K562 (cell line): ENCODE measurements at regions not wholly inside any gene's neighbourhood (a gene's known extent, or its start where the extent isn't known, plus 50 kb on each side); places are given as distances from the start of the nearest gene placed in this dataset.

Experiments used
- ATAC-seq: fragments of 200-7000 bp; cut with Tn5 transposase; 3 replicates; pipeline ENCODE4 v1.9.1; 2020; ENCODE audit warnings: moderate library complexity
- BruUV-seq: library from RNA; stranded (reverse); fragments of 400-500 nt; replicated peaks from 2 replicates; lab custom pipeline; 2021; lab: Mats Ljungman, UMichigan
- CTCF ChIA-PET: fragments of 300-600 bp; formaldehyde crosslinking; extraction: SDS; loops from one replicate; lab custom pipeline; 2021; ENCODE audit warnings: low intra/inter-chr PET ratio; lab: Yijun Ruan, JAX
- POLR2A ChIA-PET: fragments of 300-600, 350-650 bp; sonication (Branson Sonifier 250); formaldehyde crosslinking; extraction: SDS; loops from one replicate; lab custom pipeline; 2021; ENCODE audit warnings: antibody characterized with exemption, inconsistent platforms; lab: Yijun Ruan, JAX
- DNase-seq, 4 experiments: peaks; one replicate each; pipeline versions ENCODE4 v3.0.0 to v3.0.0-alpha.2; 2011 to 2018; ENCODE audit warnings: low spot score in 3 of 4, mixed read lengths in 3 of 4; ENCODE audit errors: extremely low read depth in 1 of 4
- FAIRE-seq: peaks from 2 replicates; lab custom pipeline; 2011; peaks lifted over from hg19 to GRCh38; lab: Jason Lieb, UNC
- H2AFZ ChIP-seq: 2 replicates; pipeline ENCODE4 v1.6.0; 2011; ENCODE audit warnings: low read depth, low read length, control low read depth, inconsistent platforms
- H3K27ac ChIP-seq: fragments of 200-600 bp; 3 replicates; pipeline ENCODE4 v1.8.0; 2011; ENCODE audit warnings: low read depth, mild to moderate bottlenecking, control low read depth, inconsistent platforms, low read length, moderate library complexity, mixed read lengths; ENCODE audit errors: extremely low read depth
- H3K27me3 ChIP-seq, 2 experiments: fragments of 300-600 bp in 1 of 2; 2 replicates in 1 of 2; 3 replicates in 1 of 2; pipeline versions ENCODE4 v1.6.0 to v1.8.0; 2011; ENCODE audit warnings: inconsistent platforms in 2 of 2, low read length in 2 of 2, mild to moderate bottlenecking in 1 of 2, mixed read lengths in 1 of 2, moderate library complexity in 1 of 2; ENCODE audit not compliant: control insufficient read depth in 2 of 2, insufficient read depth in 2 of 2
- H3K36me3 ChIP-seq: fragments of 300-600 bp; 3 replicates; pipeline ENCODE4 v1.8.0; 2011; ENCODE audit warnings: mild to moderate bottlenecking, low read length, inconsistent platforms; ENCODE audit not compliant: control insufficient read depth, insufficient read depth
- H3K4me1 ChIP-seq, 2 experiments: fragments of 200-600 bp in 1 of 2; replicated peaks in 1 of 2; 2 replicates in 1 of 2; 3 replicates in 1 of 2; pipeline versions ENCODE4 v1.5.1 to v1.8.0; 2011; ENCODE audit warnings: inconsistent platforms in 2 of 2, low read length in 2 of 2, mild to moderate bottlenecking in 1 of 2, mixed read lengths in 1 of 2, moderate library complexity in 1 of 2; ENCODE audit not compliant: control insufficient read depth in 2 of 2, insufficient read depth in 2 of 2
- H3K4me2 ChIP-seq: 2 replicates; pipeline ENCODE4 v1.6.1; 2011; ENCODE audit warnings: low read length, control low read depth, inconsistent platforms, mixed read lengths; ENCODE audit not compliant: insufficient read depth
- H3K4me3 ChIP-seq: fragments of 200-600 bp; sonication (generic), shearing (Covaris generic); 2 replicates; pipeline ENCODE4 v1.5.1; 2016; ENCODE audit warnings: control low read depth, inconsistent platforms
- H3K79me2 ChIP-seq: fragments of 200-600 bp; 3 replicates; pipeline ENCODE4 v1.8.0; 2011; ENCODE audit warnings: low read length, inconsistent platforms; ENCODE audit not compliant: control insufficient read depth, insufficient read depth
- H3K9ac ChIP-seq, 2 experiments: 2 replicates each; pipeline versions ENCODE4 v1.6.0 to v1.6.1; 2011; ENCODE audit warnings: low read depth in 2 of 2, low read length in 2 of 2, control low read depth in 1 of 2, inconsistent platforms in 1 of 2, mild to moderate bottlenecking in 1 of 2, mixed read lengths in 1 of 2; ENCODE audit not compliant: insufficient read depth in 1 of 2
- H3K9me1 ChIP-seq: one replicate; pipeline ENCODE4 v1.6.0; 2011; ENCODE audit warnings: inconsistent platforms, mild to moderate bottlenecking, low read length, moderate library complexity; ENCODE audit not compliant: control insufficient read depth, insufficient read depth
- H3K9me3 ChIP-seq: replicated peaks from 2 replicates; pipeline ENCODE4 v1.5.1; 2011; ENCODE audit warnings: low read depth, low read length, inconsistent platforms; ENCODE audit not compliant: control insufficient read depth, insufficient read depth
- H4K20me1 ChIP-seq: replicated peaks from 2 replicates; pipeline ENCODE4 v1.6.1; 2011; ENCODE audit warnings: low read length, inconsistent platforms, mixed read lengths; ENCODE audit not compliant: control insufficient read depth, insufficient read depth
- ETV6 ChIP-seq, 3 experiments: fragments of 150-350 bp in 1 of 3; sonication (generic) in 1 of 3; formaldehyde crosslinking in 1 of 3; IDR thresholded peaks; 2 replicates each; pipeline versions ENCODE4 v1.6.1 to v1.8.0; 2014 to 2022; ENCODE audit warnings: borderline replicate concordance in 2 of 3, low read depth in 2 of 3, antibody characterized with exemption in 1 of 3, low read length in 1 of 3, mild to moderate bottlenecking in 1 of 3, missing genetic modification reagents in 1 of 3
- FOSL1 ChIP-seq: fragments of 200-800 bp; sonication (Bioruptor generic); conservative IDR thresholded peaks from 2 replicates; pipeline ENCODE4 v1.6.1; 2016; ENCODE audit warnings: missing genetic modification characterization, missing compliant biosample characterization
- LARP7 ChIP-seq: fragments of 450-650 bp; IDR thresholded peaks from 2 replicates; pipeline ENCODE4 v1.6.1; 2016
- MECOM ChIP-seq: fragments of 250-450 bp; sonication (Bioruptor Pico); IDR thresholded peaks from 2 replicates; pipeline ENCODE4 v1.8.0; 2022; ENCODE audit warnings: inconsistent platforms
- MEIS2 ChIP-seq: fragments of 450-650 bp; IDR thresholded peaks from 2 replicates; pipeline ENCODE4 v1.6.1; 2014; ENCODE audit warnings: mild to moderate bottlenecking; ENCODE audit not compliant: partially characterized antibody
- PBX2 ChIP-seq, 2 experiments: IDR thresholded peaks in 1 of 2; conservative IDR thresholded peaks in 1 of 2; 2 replicates each; pipeline ENCODE4 v1.6.1; 2016; ENCODE audit warnings: low read depth in 2 of 2, mild to moderate bottlenecking in 1 of 2, missing compliant biosample characterization in 1 of 2, missing genetic modification characterization in 1 of 2, moderate library complexity in 1 of 2
- PKNOX1 ChIP-seq: fragments of 450-650 bp; IDR thresholded peaks from 2 replicates; pipeline ENCODE4 v1.6.1; 2016
- WGBS: fragments of 100-300 bp; shearing (Covaris generic); methylation state at CpG from one replicate; pipeline ENCODE4 v1.1.6; 2016; ENCODE audit warnings: low coverage, mixed read lengths; ENCODE audit not compliant: insufficient coverage; ENCODE audit errors: missing lambda C conversion rate; 5-methylcytosine and 5-hydroxymethylcytosine counted together
- in situ Hi-C: fragments of 300-500 bp; cut with MboI; formaldehyde crosslinking; loops from 4 replicates; pipeline ENCODE4 v1.15.0; 2018; ENCODE audit warnings: inconsistent platforms, mixed read lengths
- intact Hi-C: fragments of 100-400 bp; cut with micrococcal nuclease; formaldehyde crosslinking; loops from 2 replicates; pipeline ENCODE4 v1.14.2; 2022

- TF ChIP-seq LARP7 (no peak), PBX2 (CRISPR knock-in tag; IDR thresholded peaks at IDR 0.05; ENCODE audit: low read depth) (no peak), PBX2 (tag; conservative IDR thresholded peaks at IDR 0.05; ENCODE audit: low read depth) (peak; percentile 79), MECOM (CRISPR knock-in tag) (peak; percentile 71; the same call in 1 of the 2 replicates), MEIS2 (peak; percentile 93), PKNOX1 (peak; percentile 85), FOSL1 (tag) (0 out of 2 replicates have a peak, but pooled peaks have one; percentile 14), ETV6 (IDR thresholded peaks at IDR 0.05; ENCODE audit: borderline replicate concordance in 1 of 2, low read depth in 2 of 2, low read length in 1 of 2) (no peak), ETV6 (CRISPR knock-in tag; IDR thresholded peaks at IDR 0.05; ENCODE audit: borderline replicate concordance) (no peak)
- ChIA-PET CTCF (no interaction called here), POLR2A (interaction anchor here (2.6 kb wide), 1 partner anchor 15 kb away, joined by 8 read pairs; no protein-coding TSS in a partner anchor)
- Histone ChIP-seq H3K9ac (no peak overlapping the region), H3K9me3 (no peaks in the 10 kb centered on the region), H3K36me3 (0 out of 3 replicates have a peak, but pooled peaks cover 4% of the 10 kb centered on the region), H3K4me2 (no peak overlapping the region), H3K79me2 (no peaks in the 10 kb centered on the region), H3K4me1 (peaks cover 3 to 23% of the 10 kb centered on the region in 2 experiments; a peak in 3 of 5 replicates), H2AFZ (no peak overlapping the region), H4K20me1 (no peaks in the 10 kb centered on the region), H3K4me3 (no peak overlapping the region), H3K9me1 (no peaks in the 10 kb centered on the region), H3K27ac (no peak overlapping the region), H3K27me3 (no peaks in the 10 kb centered on the region)
- FAIRE-seq (no peak), ATAC-seq (no peak), DNase-seq (no peak)
- no TSS peak for BruUV-seq
- whole genome bisulfite sequencing, result 36% methylated on average over 6 of the region's 6 CpGs
- in situ Hi-C loops, result loop anchor here (10.0 kb wide), 1 partner anchor 413 kb away; no protein-coding TSS in a partner anchor
- intact Hi-C loops, result no loop called here
Measured at GRCh38 chr2:56127463-56128152, 56.2 kb upstream of the CCDC85A start.
